GM04504 (cell line): ENCODE measurements at regions not wholly inside any gene's neighbourhood (a gene's known extent, or its start where the extent isn't known, plus 50 kb on each side); places are given as distances from the start of the nearest gene placed in this dataset.
"Not testable (repeated sequence)": the region's sequence is repeated elsewhere in the genome, so short reads cannot be mapped to it uniquely, and the experiment has no call there.

Experiments
- DNase-seq: peaks from one replicate; pipeline ENCODE4 v3.0.0-alpha.2; 2012; ENCODE audit warnings: low read depth

- DNase-seq, result not testable (repeated sequence)
Measured at GRCh38 chr1:66424530-66424929, 109.4 kb upstream of the SGIP1 start.

DNA sequence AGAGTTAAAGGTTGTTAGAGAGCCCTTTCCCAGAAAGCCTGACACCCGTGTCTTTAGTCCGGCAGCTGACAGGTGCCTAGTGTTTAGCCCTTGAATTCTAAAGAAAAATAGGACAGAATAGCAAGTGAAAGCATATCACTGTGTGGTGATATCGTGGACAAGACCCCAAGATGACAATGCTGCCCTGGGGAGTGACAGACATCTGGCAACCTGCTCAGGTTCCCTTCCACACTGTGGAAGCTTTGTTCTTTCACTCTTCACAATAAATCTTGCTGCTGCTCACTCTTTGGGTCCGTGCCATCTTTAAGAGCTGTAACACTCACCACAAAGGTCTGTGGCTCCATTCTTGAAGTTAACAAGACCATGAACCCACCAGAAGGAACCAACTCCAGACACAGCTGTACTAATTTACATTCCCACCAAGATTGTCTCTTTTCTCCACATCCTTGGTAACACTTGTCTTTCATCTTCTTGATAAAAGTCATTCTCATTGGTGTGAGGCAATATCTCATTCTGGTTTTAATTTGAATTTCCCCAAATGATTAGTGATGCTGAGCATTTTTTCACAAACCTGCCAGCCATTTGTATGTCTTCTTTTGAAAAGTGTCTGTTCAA lies 107.6 kb upstream of the SGIP1 start:
- no peak for DNase-seq

DNA sequence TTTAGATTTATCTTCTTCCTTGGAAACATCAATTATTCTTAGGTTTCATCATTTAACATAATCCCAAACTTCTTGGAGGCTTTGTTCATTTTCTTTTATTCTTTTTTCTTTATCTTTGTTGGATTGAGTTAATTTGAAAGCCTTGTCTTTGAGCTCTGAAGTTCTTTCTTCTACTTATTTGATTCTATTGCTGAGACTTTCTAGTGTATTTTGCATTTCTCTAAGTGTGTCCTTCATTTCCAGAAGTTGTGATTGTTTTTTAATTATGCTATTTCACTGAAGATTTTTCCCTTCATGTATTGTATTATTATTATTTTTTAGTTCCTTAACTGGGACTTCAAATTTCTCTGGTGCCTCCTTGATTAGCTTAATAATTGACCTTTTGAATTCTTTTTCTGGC lies 103.1 kb upstream of the SGIP1 start:
- not testable (repeated sequence) for DNase-seq

- DNase-seq, result no peak
Measured at GRCh38 chr1:66431999-66432398, 102.0 kb upstream of the SGIP1 start.

DNA sequence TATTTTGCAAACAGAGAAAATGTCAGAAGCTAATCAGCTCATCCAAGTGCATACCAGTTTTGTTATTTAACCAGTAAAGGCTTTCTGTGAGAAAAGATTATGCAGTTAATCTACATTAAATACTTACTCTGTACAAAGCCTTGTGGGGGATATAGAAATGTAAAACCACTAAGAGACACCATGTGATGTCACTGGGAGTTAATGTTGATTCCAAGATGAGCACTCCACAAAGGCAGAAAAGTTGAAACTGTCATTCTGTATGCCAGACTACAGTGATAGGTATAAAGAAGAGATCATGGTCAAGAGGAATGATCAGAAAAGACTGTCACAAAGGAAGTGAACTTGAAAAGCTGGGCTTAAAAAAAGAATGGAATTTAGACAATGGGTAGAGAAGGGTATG lies 100.3 kb upstream of the SGIP1 start:
- no peak for DNase-seq

DNA sequence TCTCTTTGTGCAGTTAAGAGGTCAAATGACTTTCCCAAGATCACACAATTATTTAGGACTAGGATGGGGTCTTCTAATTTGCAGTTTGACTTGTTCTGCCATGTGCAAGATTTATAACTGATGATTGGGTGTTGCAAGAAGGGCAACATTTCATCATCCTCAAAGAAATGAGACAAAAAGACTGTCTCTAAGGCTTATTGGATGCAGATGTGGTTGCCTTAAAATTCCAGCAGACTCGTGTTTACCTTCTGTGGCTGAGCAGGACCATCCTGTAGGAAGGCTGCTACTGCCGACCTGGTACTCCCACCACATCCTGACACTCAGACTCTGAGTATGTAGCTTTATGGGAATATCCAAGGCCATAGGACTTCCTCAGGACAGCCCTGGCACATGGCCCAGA lies 99.9 kb upstream of the SGIP1 start:
- DNase-seq, result peak; percentile 46

DNA sequence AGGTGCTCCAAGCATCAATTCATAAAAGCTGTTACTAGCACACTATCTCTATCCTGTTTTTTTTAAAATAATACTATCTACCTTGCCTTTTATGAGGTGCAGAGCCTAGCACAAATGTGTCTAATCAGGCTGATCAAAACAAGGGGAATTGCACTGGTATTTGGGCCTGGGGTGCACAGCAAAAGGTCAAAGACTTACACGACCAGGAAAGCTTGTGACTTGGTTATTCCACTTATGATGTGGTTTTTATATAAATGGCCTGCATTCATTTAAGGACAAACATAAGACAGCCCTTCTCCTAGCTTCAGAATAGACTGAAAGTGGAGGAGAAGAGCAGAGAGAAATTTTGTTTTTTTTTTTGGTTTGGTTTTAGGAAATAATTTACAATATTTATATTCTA lies 98.4 kb upstream of the SGIP1 start:
- no peak for DNase-seq

DNA sequence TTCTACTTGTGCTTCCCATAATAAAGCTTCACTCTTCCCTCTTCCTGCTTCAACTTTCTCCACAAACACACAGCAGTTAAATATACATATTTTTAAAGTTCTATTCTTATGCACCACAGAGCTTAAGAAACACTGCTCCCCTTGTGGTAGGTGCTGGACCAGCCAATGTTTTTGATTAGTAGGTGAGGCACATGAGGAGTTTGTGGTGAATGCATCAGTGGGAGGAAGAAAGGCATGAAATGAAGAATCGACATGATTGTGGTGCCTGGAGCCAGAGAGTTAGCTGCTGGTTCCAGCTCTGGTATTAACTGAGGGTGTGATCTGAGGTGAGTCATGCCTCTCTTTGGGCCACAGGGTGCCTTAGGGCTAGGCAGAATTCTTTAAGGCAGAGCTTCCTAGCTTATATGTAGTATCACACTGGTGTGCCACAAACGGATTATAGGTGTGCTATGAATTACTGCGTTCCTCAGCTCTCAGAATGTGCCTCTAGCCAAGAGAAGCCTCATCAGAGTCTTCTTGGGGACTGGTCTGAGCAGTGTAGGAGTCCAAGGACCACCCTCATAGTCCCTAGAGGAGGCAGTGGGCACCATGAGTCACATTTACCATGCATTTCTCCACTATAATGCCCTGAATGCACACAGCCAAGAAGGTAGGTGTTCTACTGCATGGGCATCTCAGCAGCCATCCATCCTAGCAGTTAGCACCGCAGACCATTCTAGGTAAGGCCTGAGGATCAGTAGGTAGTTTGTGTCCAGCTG lies 97.4 kb upstream of the SGIP1 start:
- peak; percentile 74 for DNase-seq

DNA sequence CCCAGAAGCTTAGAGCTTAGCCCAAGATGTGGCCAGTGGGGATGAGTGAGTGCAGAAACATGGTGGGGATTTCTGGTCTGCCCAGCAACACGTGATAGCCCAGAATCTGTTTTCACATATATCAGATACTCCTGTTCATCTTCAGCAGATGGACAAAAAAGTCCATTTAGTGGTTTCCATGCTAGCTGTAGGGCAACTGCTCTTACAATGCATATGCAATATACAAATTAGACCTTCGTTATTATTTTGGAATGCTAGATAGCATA lies 96.9 kb upstream of the SGIP1 start:
- DNase-seq, result no peak

DNA sequence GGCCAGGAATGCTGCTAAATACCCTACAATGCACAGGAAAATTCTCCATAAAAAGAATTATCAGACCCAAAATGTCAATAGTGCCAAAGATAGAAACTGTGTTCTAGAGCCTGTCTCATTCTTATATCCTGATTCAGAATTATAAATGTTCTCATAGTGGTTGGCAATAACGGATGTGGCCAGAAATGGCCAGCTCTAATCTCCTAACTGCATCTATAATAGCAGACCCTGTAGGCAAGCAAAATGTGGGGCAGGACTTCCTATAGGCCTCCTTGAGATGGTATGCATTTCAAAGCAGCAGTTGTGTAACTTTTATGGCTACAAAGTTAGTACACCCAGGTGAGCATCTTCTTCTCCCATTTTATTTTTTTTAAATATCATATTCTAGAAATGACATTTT lies 95.9 kb upstream of the SGIP1 start:
- DNase-seq, result no peak

GRCh38 chr1:66438501-66438900 lies 95.5 kb upstream of the SGIP1 start:
- DNase-seq, result no peak

DNA sequence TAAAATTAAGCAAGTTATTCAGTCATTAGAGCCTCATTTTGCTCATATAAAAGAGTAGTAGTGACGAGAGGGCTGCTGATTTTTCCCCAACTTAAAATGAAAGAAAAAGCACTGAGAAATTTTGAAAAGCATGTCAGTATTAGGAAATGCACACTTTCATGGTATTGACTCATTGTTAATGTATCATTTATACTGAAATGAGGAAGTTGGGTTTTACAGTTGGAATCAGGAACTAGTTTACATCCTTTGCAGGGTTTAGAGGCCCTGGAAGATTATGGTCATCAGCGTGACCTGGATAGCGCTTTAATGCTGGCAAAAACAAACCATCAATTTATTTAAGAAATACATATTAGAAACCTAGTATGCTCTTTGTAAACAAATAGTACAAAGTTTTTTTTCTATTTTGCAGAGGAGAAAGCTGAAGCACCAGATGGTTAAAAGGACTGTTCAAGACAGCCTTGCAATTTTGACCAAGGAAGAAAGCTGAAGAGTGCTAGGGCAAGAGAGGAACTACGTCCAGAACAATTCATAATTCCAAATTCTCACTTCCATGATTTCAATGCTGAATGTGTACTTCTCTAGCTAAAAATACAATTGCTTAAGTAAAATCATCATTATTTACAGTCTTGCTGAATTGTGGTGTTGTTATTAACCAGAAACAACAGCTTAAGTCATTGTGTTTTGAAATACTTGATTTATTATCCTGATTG lies 94.8 kb upstream of the SGIP1 start:
- no peak for DNase-seq

- DNase-seq, result no peak
Measured at GRCh38 chr1:66443793-66444192, 90.2 kb upstream of the SGIP1 start.

DNA sequence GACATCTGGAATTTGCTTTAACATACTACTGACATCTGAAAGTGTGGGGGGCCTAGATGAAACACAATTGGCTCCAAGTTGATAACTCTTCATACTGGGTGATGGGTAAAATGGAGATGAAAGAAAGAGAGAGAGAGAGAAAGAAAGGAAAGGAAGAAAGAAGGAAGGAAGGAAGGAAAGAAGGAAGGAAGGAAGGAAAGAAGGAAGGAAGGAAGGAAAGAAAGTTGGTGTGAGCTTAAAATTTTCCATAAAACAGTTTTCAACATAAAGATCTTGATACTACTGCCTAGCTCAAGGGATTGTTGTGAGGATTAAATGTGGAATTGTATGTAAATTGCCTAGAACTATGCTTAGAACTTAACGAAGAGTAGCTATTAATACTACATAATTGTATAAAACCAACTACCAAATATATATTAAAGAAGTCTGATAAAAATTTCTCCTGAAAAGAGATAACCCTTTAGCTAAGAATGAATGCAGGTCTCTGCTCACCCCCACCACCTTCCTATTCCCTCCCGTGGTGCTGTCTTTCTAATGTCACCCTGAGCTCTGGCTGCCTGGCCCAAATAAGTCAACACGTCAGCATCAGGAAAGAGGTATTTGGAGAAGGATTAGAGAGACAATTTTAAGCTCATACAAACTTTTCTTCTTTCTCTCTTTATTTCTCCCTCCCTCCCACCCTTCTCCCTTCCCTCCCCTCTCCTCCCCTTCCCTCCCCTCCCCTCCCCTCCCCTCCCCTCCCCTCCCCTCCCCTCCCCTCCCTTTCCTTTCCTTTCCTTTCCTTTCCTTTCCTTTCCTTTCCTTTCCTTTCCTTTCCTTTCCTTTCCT lies 89.3 kb upstream of the SGIP1 start:
- no peak for DNase-seq

DNA sequence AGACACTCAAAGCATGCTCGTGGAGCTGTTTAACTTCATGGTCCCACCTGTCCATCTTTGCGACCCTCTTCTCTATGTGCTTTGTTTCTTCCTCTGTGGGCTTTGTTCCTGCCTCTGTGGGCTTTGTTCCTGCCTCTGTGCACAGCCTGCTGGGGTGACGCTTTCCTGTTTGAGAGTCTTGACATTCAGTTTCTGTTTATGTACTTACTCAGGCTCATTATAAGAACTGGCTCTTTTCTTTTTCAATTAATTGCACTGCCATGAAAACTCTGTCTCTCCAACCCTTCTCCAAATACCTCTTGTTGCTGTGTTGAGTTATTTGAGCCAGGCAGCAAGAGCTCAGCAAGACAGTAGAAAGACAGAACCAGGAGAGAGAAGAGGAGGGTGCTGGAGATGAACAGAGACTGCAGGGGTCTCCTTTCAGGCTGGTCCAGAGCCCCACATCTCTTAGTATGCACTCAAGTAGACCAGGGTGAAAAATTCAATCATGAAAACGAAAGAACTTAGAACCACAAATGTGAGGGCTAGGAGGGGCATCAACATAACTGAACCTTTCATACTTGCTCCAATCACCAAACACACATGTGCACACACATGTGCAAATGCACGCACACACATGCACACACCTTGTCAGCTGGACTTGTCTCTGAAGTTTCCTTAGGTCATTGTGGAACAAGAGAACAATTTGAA lies 88.3 kb upstream of the SGIP1 start:
- no peak for DNase-seq

DNA sequence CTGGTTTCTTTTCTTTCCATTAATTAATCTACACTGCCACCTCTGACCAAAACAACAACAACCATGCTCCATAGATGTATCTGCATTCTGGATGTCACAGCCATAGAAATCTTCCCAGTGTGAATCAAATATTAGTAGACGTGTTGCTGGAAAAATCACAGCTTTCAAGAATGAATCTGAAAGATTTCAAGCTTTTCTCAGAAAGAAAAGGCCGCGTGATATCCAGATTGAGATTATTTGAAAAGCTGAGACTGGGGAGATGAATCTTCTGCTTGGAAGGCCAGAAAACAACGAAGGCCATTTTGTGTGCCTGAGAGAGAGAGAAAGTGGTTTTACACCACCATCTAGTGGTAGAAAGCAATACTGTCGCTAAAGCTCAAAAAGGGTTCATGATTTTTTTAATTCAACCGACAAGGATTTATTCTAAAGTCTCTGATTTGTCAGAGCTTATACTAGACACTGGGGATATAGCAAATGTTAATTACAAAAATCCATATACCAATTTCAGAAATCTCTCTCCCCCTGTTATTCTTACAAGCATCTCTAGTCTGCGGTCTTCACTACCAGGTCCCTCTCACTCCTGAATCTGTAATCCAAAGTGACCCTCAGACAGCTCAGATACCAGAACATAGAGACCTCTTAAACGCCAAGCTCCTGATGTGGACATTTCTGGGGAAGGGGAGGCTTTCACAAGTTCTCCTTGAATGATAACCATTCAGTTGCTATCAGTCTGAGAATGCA lies 87.5 kb upstream of the SGIP1 start:
- peak; percentile 48 for DNase-seq

DNA sequence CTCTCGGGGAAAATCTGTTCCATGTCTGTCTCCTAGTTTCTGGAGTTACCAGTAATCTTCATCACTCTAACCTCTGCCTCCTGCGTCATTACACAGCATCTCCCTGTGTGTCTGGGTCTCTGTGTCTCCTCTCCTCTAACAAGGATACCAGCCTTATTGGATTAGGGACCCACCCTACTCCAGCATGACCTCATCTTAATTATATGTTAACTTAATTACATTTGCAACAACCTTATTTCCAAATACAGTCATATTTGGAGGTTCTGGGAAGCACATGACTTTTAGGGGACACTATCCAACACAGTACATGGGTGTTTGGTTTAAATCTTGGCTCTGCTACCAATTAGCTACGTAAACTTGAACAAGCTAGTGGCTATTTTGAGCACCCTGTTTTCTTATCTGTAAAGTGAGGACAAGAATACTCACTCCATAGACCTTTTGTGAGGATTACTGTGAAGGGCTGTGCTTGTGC lies 83.9 kb upstream of the SGIP1 start:
- DNase-seq, result no peak

DNA sequence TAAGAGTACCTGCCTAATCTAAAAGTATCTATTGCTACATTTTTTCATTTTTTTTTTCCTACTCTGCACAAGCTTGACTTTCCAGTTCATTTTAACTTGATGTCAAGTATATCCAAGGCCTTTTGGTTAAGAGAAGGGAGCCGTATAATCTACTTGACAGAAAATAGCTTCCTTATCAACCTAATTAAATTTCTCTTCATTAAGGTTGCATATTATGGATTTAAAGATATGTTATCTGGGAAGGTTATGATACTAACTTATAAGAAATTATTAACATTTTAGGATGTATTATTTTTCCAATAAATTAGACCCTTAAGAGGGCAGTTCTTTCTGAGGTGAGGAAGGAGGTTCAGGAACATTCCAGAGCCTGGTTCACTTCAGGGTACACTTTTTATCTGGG lies 83.1 kb upstream of the SGIP1 start:
- no peak for DNase-seq

GRCh38 chr1:66452162-66452561 lies 81.8 kb upstream of the SGIP1 start:
- no peak for DNase-seq

DNA sequence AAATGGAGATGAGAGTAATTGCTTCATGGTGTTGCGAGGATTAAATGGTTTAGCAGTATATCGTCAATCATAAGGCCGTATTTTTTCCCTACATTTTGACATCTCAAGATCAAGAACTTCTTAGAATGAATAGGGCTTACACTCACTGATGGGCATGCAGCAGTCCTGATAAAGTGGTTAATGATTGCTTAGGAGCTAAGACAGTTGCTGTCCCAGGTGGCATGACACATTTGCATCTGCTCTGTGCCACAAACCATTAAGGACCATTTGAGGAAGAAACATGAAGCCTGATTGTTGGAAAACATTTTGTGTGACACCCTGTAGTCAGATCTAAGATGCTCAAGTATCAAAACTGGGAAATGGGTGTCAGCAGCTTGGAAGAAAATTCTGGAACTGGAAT lies 81.0 kb upstream of the SGIP1 start:
- no peak for DNase-seq

DNA sequence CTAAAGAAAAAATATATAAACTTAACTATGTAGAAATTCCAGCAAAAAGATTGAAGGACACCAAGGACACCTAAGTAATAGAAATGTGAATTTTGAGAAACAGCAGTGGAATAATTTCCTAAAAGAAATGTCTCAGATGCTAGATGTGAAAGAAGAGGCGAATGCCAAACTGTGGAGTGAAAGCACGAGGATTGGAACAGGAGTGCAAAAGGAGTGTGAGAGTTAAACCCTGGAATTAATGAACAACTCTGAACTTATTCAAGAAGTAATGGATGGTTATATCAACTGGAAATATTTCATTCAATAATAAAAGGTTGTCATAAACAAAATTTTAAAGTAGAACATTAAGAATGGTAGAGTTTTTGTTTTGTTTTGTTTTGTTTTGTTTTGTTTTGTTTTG lies 78.5 kb upstream of the SGIP1 start:
- DNase-seq, result no peak
